SK-N-MC (cell line): ENCODE measurements at regions not wholly inside any gene's neighbourhood (a gene's known extent, or its start where the extent isn't known, plus 50 kb on each side); places are given as distances from the start of the nearest gene placed in this dataset.

Source experiments
- EZH2 ChIP-seq: fragments of 200-600 bp; sonication (generic); IDR thresholded peaks from one replicate; pipeline ENCODE4 v1.6.1; 2017; ENCODE audit warnings: antibody characterized with exemption
- POLR2AphosphoS5 ChIP-seq: IDR thresholded peaks from 2 replicates; pipeline ENCODE4 v1.6.1; 2012; ENCODE audit warnings: mild to moderate bottlenecking, low read depth, low read length, borderline replicate concordance

GRCh38 chr2:6722574-6722973 lies 143.1 kb downstream of the CMPK2 start:
- TF ChIP-seq EZH2 (no peak), POLR2AphosphoS5 (no peak)
